ACC112 (cell line): ENCODE measurements at regions not wholly inside any gene's neighbourhood (a gene's known extent, or its start where the extent isn't known, plus 50 kb on each side); places are given as distances from the start of the nearest gene placed in this dataset.

Source experiments
- H2AFZ ChIP-seq: fragments of 200-600 bp; sonication (generic); one replicate; pipeline ENCODE4 v1.6.0; 2017; ENCODE audit warnings: antibody characterized with exemption, low read length; ENCODE audit not compliant: unreplicated experiment
- H3K27ac ChIP-seq: fragments of 200-600 bp; sonication (generic); 2 replicates; pipeline ENCODE4 v1.5.1; 2014; ENCODE audit warnings: low read depth, mild to moderate bottlenecking, antibody characterized with exemption, low read length, moderate library complexity
- H3K27me3 ChIP-seq: fragments of 200-600 bp; sonication (generic); 2 replicates; pipeline ENCODE4 v1.6.1; 2014; ENCODE audit warnings: mild to moderate bottlenecking, antibody characterized with exemption, low read length, moderate library complexity, mixed read lengths; ENCODE audit not compliant: insufficient read depth
- H3K36me3 ChIP-seq: fragments of 200-600 bp; sonication (generic); 2 replicates; pipeline ENCODE4 v1.6.1; 2016; ENCODE audit warnings: mild to moderate bottlenecking, antibody characterized with exemption, low read length, moderate library complexity, mixed read lengths; ENCODE audit not compliant: insufficient read depth
- H3K4me1 ChIP-seq: fragments of 200-600 bp; sonication (generic); one replicate; pipeline ENCODE4 v1.6.1; 2016; ENCODE audit warnings: low read length, mixed read lengths; ENCODE audit not compliant: insufficient read depth, unreplicated experiment, control insufficient read depth
- H3K4me3 ChIP-seq: fragments of 200-600 bp; sonication (generic); 2 replicates; pipeline ENCODE4 v1.5.1; 2014; ENCODE audit warnings: mild to moderate bottlenecking, low read depth, low read length
- H3K79me2 ChIP-seq: fragments of 200-600 bp; sonication (generic); one replicate; pipeline ENCODE4 v1.6.0; 2016; ENCODE audit warnings: low read length; ENCODE audit not compliant: control insufficient read depth, unreplicated experiment, insufficient read depth

- no peak overlapping the region for H3K27ac ChIP-seq
- H3K79me2 ChIP-seq: no peaks in the 10 kb centered on the region
- no peak overlapping the region for H3K4me3 ChIP-seq
- no peaks in the 10 kb centered on the region for H3K27me3 ChIP-seq
- H3K4me1 ChIP-seq: no peaks in the 10 kb centered on the region
- no peak overlapping the region for H2AFZ ChIP-seq
- H3K36me3 ChIP-seq: no peaks in the 10 kb centered on the region
Observed at GRCh38 chr3:25324954-25325655, 103.0 kb upstream of the RARB start.

- H3K27me3 ChIP-seq: no peaks in the 10 kb centered on the region
- H3K36me3 ChIP-seq: no peaks in the 10 kb centered on the region
- no peaks in the 10 kb centered on the region for H3K79me2 ChIP-seq
- H3K27ac ChIP-seq: no peak overlapping the region
- H3K4me3 ChIP-seq: no peak overlapping the region
- H2AFZ ChIP-seq: no peak overlapping the region
- H3K4me1 ChIP-seq: no peaks in the 10 kb centered on the region
Observed at GRCh38 chr3:25335356-25335755, 92.7 kb upstream of the RARB start.

GRCh38 chr3:25338158-25338725, 89.8 kb upstream of the RARB start:
- H3K4me1 ChIP-seq: no peaks in the 10 kb centered on the region
- H3K79me2 ChIP-seq: no peaks in the 10 kb centered on the region
- no peak overlapping the region for H3K4me3 ChIP-seq
- H3K36me3 ChIP-seq: no peaks in the 10 kb centered on the region
- H3K27ac ChIP-seq: no peak overlapping the region
- no peaks in the 10 kb centered on the region for H3K27me3 ChIP-seq
- H2AFZ ChIP-seq: no peak overlapping the region

- H3K27ac ChIP-seq: no peak overlapping the region
- no peaks in the 10 kb centered on the region for H3K4me1 ChIP-seq
- no peaks in the 10 kb centered on the region for H3K79me2 ChIP-seq
- no peaks in the 10 kb centered on the region for H3K36me3 ChIP-seq
- no peak overlapping the region for H2AFZ ChIP-seq
- H3K27me3 ChIP-seq: no peaks in the 10 kb centered on the region
- no peak overlapping the region for H3K4me3 ChIP-seq
Observed at GRCh38 chr3:25339225-25339624, 88.8 kb upstream of the RARB start.

GRCh38 chr3:25344670-25345069, 83.4 kb upstream of the RARB start:
- H3K4me3 ChIP-seq: no peak overlapping the region
- no peaks in the 10 kb centered on the region for H3K4me1 ChIP-seq
- H3K36me3 ChIP-seq: no peaks in the 10 kb centered on the region
- H3K27me3 ChIP-seq: no peaks in the 10 kb centered on the region
- no peaks in the 10 kb centered on the region for H3K79me2 ChIP-seq
- no peak overlapping the region for H2AFZ ChIP-seq
- no peak overlapping the region for H3K27ac ChIP-seq

GRCh38 chr3:25349095-25349494, 79.0 kb upstream of the RARB start:
- H3K36me3 ChIP-seq: no peaks in the 10 kb centered on the region
- no peaks in the 10 kb centered on the region for H3K4me1 ChIP-seq
- H3K4me3 ChIP-seq: no peak overlapping the region
- H2AFZ ChIP-seq: no peak overlapping the region
- H3K79me2 ChIP-seq: no peaks in the 10 kb centered on the region
- H3K27me3 ChIP-seq: no peaks in the 10 kb centered on the region
- no peak overlapping the region for H3K27ac ChIP-seq

GRCh38 chr3:25349828-25350724, 78.0 kb upstream of the RARB start:
- no peak overlapping the region for H3K27ac ChIP-seq
- no peaks in the 10 kb centered on the region for H3K36me3 ChIP-seq
- H3K4me3 ChIP-seq: no peak overlapping the region
- no peak overlapping the region for H2AFZ ChIP-seq
- no peaks in the 10 kb centered on the region for H3K4me1 ChIP-seq
- H3K79me2 ChIP-seq: no peaks in the 10 kb centered on the region
- no peaks in the 10 kb centered on the region for H3K27me3 ChIP-seq

- no peaks in the 10 kb centered on the region for H3K27me3 ChIP-seq
- H3K27ac ChIP-seq: no peak overlapping the region
- H3K4me1 ChIP-seq: no peaks in the 10 kb centered on the region
- no peaks in the 10 kb centered on the region for H3K36me3 ChIP-seq
- no peak overlapping the region for H2AFZ ChIP-seq
- no peaks in the 10 kb centered on the region for H3K79me2 ChIP-seq
- no peak overlapping the region for H3K4me3 ChIP-seq
Observed at GRCh38 chr3:25350725-25351114, 77.3 kb upstream of the RARB start.

- no peaks in the 10 kb centered on the region for H3K36me3 ChIP-seq
- no peaks in the 10 kb centered on the region for H3K27me3 ChIP-seq
- no peaks in the 10 kb centered on the region for H3K79me2 ChIP-seq
- no peaks in the 10 kb centered on the region for H3K4me1 ChIP-seq
- no peak overlapping the region for H3K27ac ChIP-seq
- H2AFZ ChIP-seq: no peak overlapping the region
- no peak overlapping the region for H3K4me3 ChIP-seq
Observed at GRCh38 chr3:25354071-25354470, 74.0 kb upstream of the RARB start.

GRCh38 chr3:25355034-25355885, 72.8 kb upstream of the RARB start:
- peak overlapping the region; percentile 67 for H2AFZ ChIP-seq
- H3K36me3 ChIP-seq: no peaks in the 10 kb centered on the region
- no peak overlapping the region for H3K27ac ChIP-seq
- H3K4me1 ChIP-seq: no peaks in the 10 kb centered on the region
- H3K79me2 ChIP-seq: no peaks in the 10 kb centered on the region
- H3K27me3 ChIP-seq: no peaks in the 10 kb centered on the region
- peak overlapping the region; percentile 67 for H3K4me3 ChIP-seq
